Mammary epithelial cell (primary cell): ENCODE measurements at regions not wholly inside any gene's neighbourhood (a gene's known extent, or its start where the extent isn't known, plus 50 kb on each side); places are given as distances from the start of the nearest gene placed in this dataset.

Experiments used
- EZH2 ChIP-seq: IDR thresholded peaks from 2 replicates; pipeline ENCODE4 v1.6.1; 2012; ENCODE audit warnings: low read length, inconsistent platforms, borderline replicate concordance
- TF ChIP-seq, protein P1 (sequence below), 2 donors: IDR thresholded peaks in 1 of 2; conservative IDR thresholded peaks in 1 of 2; 2 replicates each; pipeline ENCODE4 v1.5.1; 2011 to 2012; ENCODE audit warnings: inconsistent platforms in 2 of 2, low read length in 2 of 2, mild to moderate bottlenecking in 2 of 2, control low read depth in 1 of 2, low read depth in 1 of 2; ENCODE audit not compliant: insufficient read depth in 1 of 2; ENCODE audit errors: extremely low read depth in 1 of 2

- TF ChIP-seq, protein P1, sequence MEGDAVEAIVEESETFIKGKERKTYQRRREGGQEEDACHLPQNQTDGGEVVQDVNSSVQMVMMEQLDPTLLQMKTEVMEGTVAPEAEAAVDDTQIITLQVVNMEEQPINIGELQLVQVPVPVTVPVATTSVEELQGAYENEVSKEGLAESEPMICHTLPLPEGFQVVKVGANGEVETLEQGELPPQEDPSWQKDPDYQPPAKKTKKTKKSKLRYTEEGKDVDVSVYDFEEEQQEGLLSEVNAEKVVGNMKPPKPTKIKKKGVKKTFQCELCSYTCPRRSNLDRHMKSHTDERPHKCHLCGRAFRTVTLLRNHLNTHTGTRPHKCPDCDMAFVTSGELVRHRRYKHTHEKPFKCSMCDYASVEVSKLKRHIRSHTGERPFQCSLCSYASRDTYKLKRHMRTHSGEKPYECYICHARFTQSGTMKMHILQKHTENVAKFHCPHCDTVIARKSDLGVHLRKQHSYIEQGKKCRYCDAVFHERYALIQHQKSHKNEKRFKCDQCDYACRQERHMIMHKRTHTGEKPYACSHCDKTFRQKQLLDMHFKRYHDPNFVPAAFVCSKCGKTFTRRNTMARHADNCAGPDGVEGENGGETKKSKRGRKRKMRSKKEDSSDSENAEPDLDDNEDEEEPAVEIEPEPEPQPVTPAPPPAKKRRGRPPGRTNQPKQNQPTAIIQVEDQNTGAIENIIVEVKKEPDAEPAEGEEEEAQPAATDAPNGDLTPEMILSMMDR (conservative IDR thresholded peaks at IDR 0.05 in 1 of 2, IDR thresholded peaks at IDR 0.05 in 1 of 2; ENCODE audit: extremely low read depth in 1 of 2, insufficient read depth in 1 of 2, low read depth in 1 of 2, low read length in 2 of 2) = no peak
- no peak for TF ChIP-seq EZH2
These were observed 163.0 kb upstream of the EEA1 start for GRCh38 chr12:93091886-93092648.
